Hepatocyte (in vitro differentiated cells): ENCODE measurements at regions not wholly inside any gene's neighbourhood (a gene's known extent, or its start where the extent isn't known, plus 50 kb on each side); places are given as distances from the start of the nearest gene placed in this dataset.

Source experiments
- DNase-seq: peaks from one replicate; pipeline ENCODE4 v3.0.0-alpha.2; 2016; ENCODE audit warnings: low spot score
- H2AFZ ChIP-seq: fragments of 200-600 bp; sonication (generic); 2 replicates; pipeline ENCODE4 v1.6.0; 2016; ENCODE audit warnings: antibody characterized with exemption, mild to moderate bottlenecking
- H3K27ac ChIP-seq: fragments of 200-600 bp; sonication (generic); 2 replicates; pipeline ENCODE4 v1.5.1; 2016; ENCODE audit warnings: mild to moderate bottlenecking
- H3K27me3 ChIP-seq: fragments of 200-600 bp; sonication (generic); 2 replicates; pipeline ENCODE4 v1.6.1; 2016
- H3K36me3 ChIP-seq: fragments of 200-600 bp; sonication (generic); replicated peaks from 2 replicates; pipeline ENCODE4 v1.5.1; 2016; ENCODE audit warnings: low read depth; ENCODE audit not compliant: insufficient read depth
- H3K4me1 ChIP-seq: fragments of 200-600 bp; sonication (generic); 2 replicates; pipeline ENCODE4 v1.5.1; 2016; ENCODE audit warnings: mild to moderate bottlenecking, moderate library complexity; ENCODE audit not compliant: insufficient read depth
- H3K4me2 ChIP-seq: fragments of 200-600 bp; sonication (generic); 2 replicates; pipeline ENCODE4 v1.6.0; 2016
- H3K4me3 ChIP-seq: fragments of 200-600 bp; sonication (generic); 2 replicates; pipeline ENCODE4 v1.5.1; 2016; ENCODE audit warnings: mild to moderate bottlenecking
- H3K79me2 ChIP-seq: fragments of 200-600 bp; sonication (generic); 2 replicates; pipeline ENCODE4 v1.6.0; 2017; ENCODE audit warnings: mild to moderate bottlenecking
- H3K9me2 ChIP-seq: fragments of 200-600 bp; sonication (generic); replicated peaks from 2 replicates; pipeline ENCODE4 v1.6.0; 2017; ENCODE audit warnings: mild to moderate bottlenecking; ENCODE audit not compliant: insufficient read depth
- H3K9me3 ChIP-seq: fragments of 200-600 bp; sonication (generic); 2 replicates; pipeline ENCODE4 v1.5.1; 2016; ENCODE audit warnings: low read depth, mild to moderate bottlenecking
- H4K20me1 ChIP-seq: fragments of 200-600 bp; sonication (generic); 2 replicates; pipeline ENCODE4 v1.6.0; 2016; ENCODE audit warnings: mild to moderate bottlenecking; ENCODE audit not compliant: insufficient read depth, poor library complexity, severe bottlenecking
- CTCF ChIP-seq: fragments of 200-600 bp; sonication (generic); IDR thresholded peaks from 2 replicates; pipeline ENCODE4 v1.5.1; 2016; ENCODE audit warnings: antibody characterized with exemption, mild to moderate bottlenecking; ENCODE audit not compliant: poor library complexity
- EZH2 ChIP-seq: fragments of 200-600 bp; sonication (generic); IDR thresholded peaks from 2 replicates; pipeline ENCODE4 v1.6.1; 2016; ENCODE audit warnings: antibody characterized with exemption, mild to moderate bottlenecking, borderline replicate concordance
- EZH2phosphoT487 ChIP-seq: fragments of 200-600 bp; sonication (generic); IDR thresholded peaks from one replicate; pipeline ENCODE4 v1.6.1; 2018; ENCODE audit warnings: antibody characterized with exemption, mild to moderate bottlenecking, low read depth, moderate library complexity; ENCODE audit not compliant: unreplicated experiment, severe bottlenecking
- WGBS: methylation state at CpG from one replicate; pipeline ENCODE4 v1.1.6; 2016; ENCODE audit warnings: low lambda C conversion rate; ENCODE audit errors: missing lambda C conversion rate; 5-methylcytosine and 5-hydroxymethylcytosine counted together

DNA sequence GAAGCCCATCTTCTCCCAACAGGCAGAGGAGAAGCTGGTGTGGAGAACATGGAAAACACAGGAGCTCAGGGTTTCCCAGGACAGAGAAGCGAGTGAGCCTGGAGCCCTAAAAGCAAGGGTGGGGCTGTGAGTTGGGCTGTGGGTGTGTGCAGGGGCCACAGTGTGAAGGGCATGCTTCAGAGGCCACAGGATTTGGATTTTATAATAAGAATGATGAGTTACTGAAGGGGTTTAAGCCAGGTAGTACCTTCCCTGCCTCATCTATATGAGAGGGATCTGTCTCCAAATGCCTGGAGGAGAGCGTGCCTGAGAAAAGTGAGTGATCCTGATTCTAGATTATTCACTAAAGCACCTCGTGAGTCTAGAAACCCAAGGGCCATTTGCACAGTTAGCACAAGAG is 106.8 kb downstream of the VPREB1 start:
- Histone ChIP-seq H3K27ac (no peak overlapping the region), H3K9me3 (no peaks in the 10 kb centered on the region), H3K36me3 (no peaks in the 10 kb centered on the region), H3K4me2 (no peak overlapping the region), H2AFZ (no peak overlapping the region), H4K20me1 (no peaks in the 10 kb centered on the region), H3K79me2 (no peaks in the 10 kb centered on the region), H3K4me1 (no peaks in the 10 kb centered on the region), H3K9me2 (no peaks in the 10 kb centered on the region), H3K4me3 (no peak overlapping the region), H3K27me3 (peaks cover 42% of the 10 kb centered on the region)
- no peak for DNase-seq
- WGBS = 67% methylated on average over 3 of the region's 3 CpGs
- TF ChIP-seq CTCF (no peak), EZH2phosphoT487 (no peak), EZH2 (no peak)

DNA sequence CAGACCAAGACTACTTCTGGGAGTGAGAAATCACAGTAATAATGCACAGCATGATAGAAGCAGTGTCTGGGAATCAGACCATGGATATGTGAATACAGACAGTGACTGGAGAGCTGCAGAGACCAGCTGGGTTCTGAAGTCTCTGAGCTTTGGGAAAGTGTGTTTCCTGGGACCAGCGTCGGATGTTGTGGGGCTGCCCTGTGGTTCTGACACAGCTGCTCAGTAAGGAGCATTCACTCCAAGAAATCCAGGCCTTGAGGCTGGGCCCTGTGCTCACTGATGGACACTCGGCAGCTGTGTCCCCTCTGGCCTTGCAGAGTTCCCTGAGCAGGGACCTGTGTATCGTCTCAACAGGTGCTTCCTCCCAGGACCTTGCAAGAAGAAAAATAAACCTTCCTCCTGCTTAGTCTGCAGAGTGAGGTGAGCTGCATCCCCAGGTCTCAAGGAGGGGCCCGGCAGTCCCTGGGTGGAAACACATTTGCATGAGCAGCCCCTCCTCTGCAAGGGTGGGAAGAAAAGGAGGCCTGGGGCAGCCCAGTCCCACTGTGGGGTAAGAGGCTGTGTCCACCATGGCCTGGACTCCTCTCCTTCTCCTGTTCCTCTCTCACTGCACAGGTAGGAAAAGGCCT is 107.9 kb downstream of the VPREB1 start:
- Histone ChIP-seq H3K4me3 (no peak overlapping the region), H4K20me1 (no peaks in the 10 kb centered on the region), H3K4me2 (no peak overlapping the region), H3K27me3 (peaks cover 45% of the 10 kb centered on the region), H3K79me2 (no peaks in the 10 kb centered on the region), H3K36me3 (no peaks in the 10 kb centered on the region), H3K27ac (no peak overlapping the region), H3K9me3 (no peaks in the 10 kb centered on the region), H3K4me1 (no peaks in the 10 kb centered on the region), H3K9me2 (no peaks in the 10 kb centered on the region), H2AFZ (no peak overlapping the region)
- TF ChIP-seq EZH2 = no peak
- DNase-seq = no peak
- WGBS = 45% methylated on average over 5 of the region's 5 CpGs

DNA sequence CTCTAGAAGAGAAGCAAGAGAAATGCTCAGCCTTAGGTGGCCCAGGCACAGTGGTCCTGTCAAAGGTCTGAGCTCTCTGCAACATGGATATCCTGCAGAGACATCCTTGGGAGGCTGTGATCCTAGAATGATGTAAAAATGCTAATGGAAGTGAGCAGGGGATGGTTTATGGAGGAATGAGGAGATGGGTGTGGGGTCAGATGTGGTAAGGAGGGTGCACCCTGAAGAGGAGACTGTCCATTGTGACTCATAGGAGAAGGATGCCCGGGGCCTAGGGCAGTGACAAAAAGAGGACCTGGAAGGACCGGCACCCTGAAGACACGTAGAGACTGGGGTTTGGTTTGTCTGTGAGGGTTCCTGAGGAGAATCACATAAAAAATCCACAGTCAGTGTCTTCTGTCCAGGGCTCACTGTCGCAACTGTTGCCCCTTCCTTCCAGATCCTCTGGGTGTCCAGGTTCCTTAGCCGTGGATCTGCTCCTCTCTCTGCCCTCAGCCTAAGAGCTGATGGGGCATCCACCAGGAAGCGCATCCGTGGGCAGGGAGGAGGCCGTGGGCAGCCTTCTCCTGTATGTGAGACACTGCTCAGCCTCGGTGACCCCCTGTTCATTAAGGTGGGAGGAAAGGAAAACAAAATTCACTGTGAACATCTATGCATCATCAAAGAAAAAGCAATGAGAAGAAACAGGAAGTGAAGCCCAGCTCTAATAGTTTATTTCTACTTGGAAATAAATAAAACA is 110.7 kb downstream of the VPREB1 start:
- Histone ChIP-seq H3K4me3 (no peak overlapping the region), H3K4me1 (no peaks in the 10 kb centered on the region), H3K27ac (no peak overlapping the region), H3K36me3 (no peaks in the 10 kb centered on the region), H2AFZ (no peak overlapping the region), H3K4me2 (no peak overlapping the region), H3K27me3 (peaks cover 27% of the 10 kb centered on the region), H3K9me3 (no peaks in the 10 kb centered on the region), H3K9me2 (no peaks in the 10 kb centered on the region), H3K79me2 (no peaks in the 10 kb centered on the region), H4K20me1 (no peaks in the 10 kb centered on the region)
- no peak for TF ChIP-seq EZH2
- no peak for TF ChIP-seq CTCF
- TF ChIP-seq EZH2phosphoT487 = no peak
- DNase-seq = no peak
- 75% methylated on average over 9 of the region's 9 CpGs for WGBS
